Activated CD8-positive, alpha-beta memory T cell treated with anti-CD3 and anti-CD28 coated beads, Interleukin-2, amount 50 U/mL, for 1 hour (primary cell): ENCODE measurements at regions not wholly inside any gene's neighbourhood (a gene's known extent, or its start where the extent isn't known, plus 50 kb on each side); places are given as distances from the start of the nearest gene placed in this dataset.
"Not testable (repeated sequence)": the region's sequence is repeated elsewhere in the genome, so short reads cannot be mapped to it uniquely, and the experiment has no call there.

Experiments used
- DNase-seq: peaks from one replicate; pipeline ENCODE4 v3.0.0-alpha.2; 2020; ENCODE audit errors: extremely low read depth

GRCh38 chr10:29881811-29882210 is 177.6 kb downstream of the JCAD start:
- DNase-seq = no peak

- no peak for DNase-seq
These were observed 178.0 kb downstream of the JCAD start for GRCh38 chr10:29881336-29881771.

GRCh38 chr10:29880856-29881255 is 178.5 kb downstream of the JCAD start:
- no peak for DNase-seq

GRCh38 chr10:29879862-29880261 is 179.5 kb downstream of the JCAD start:
- no peak for DNase-seq

GRCh38 chr10:29878492-29878891 is 180.9 kb downstream of the JCAD start:
- no peak for DNase-seq

GRCh38 chr10:29877793-29878491 is 181.4 kb downstream of the JCAD start:
- no peak for DNase-seq

GRCh38 chr10:29876008-29876555 is 183.3 kb downstream of the JCAD start:
- DNase-seq = no peak

GRCh38 chr10:29874606-29875269 is 184.6 kb downstream of the JCAD start:
- no peak for DNase-seq

GRCh38 chr10:29873941-29874484 is 185.4 kb downstream of the JCAD start:
- no peak for DNase-seq

GRCh38 chr10:29870522-29871044 is 188.8 kb downstream of the JCAD start:
- DNase-seq = no peak

- DNase-seq = no peak
These were observed 189.8 kb downstream of the JCAD start for GRCh38 chr10:29869593-29869992.

- no peak for DNase-seq
These were observed 193.0 kb downstream of the JCAD start for GRCh38 chr10:29866356-29866755.

- DNase-seq = no peak
These were observed 193.6 kb downstream of the JCAD start for GRCh38 chr10:29865700-29866355.

- DNase-seq = no peak
These were observed 196.3 kb downstream of the JCAD start for GRCh38 chr10:29862923-29863614.

GRCh38 chr10:29861811-29862505 is 197.4 kb downstream of the JCAD start:
- DNase-seq = no peak

- not testable (repeated sequence) for DNase-seq
These were observed 198.2 kb downstream of the JCAD start for GRCh38 chr10:29861231-29861630.

- DNase-seq = no peak
These were observed 199.2 kb downstream of the JCAD start for GRCh38 chr10:29860166-29860565.

- no peak for DNase-seq
These were observed 199.8 kb downstream of the JCAD start for GRCh38 chr10:29859521-29860130.

GRCh38 chr10:29858702-29859267 is 200.6 kb downstream of the JCAD start:
- DNase-seq = no peak
